HG03280 (cell line): ENCODE measurements at regions not wholly inside any gene's neighbourhood (a gene's known extent, or its start where the extent isn't known, plus 50 kb on each side); places are given as distances from the start of the nearest gene placed in this dataset.

Experiments
- ATAC-seq: cut with Tn5 transposase; IDR thresholded peaks from one replicate; pipeline ENCODE4 v1.9.1; 2021; ENCODE audit warnings: mild to moderate bottlenecking, moderate library complexity; ENCODE audit not compliant: unreplicated experiment

GRCh38 chr4:65139998-65140397, 530.3 kb downstream of the EPHA5 start:
- ATAC-seq, result no peak

- no peak for ATAC-seq
Measured at GRCh38 chr4:65126200-65126599, 544.1 kb downstream of the EPHA5 start.

- ATAC-seq, result no peak
Measured at GRCh38 chr4:65120287-65120686, 550.0 kb downstream of the EPHA5 start.

- ATAC-seq, result no peak
Measured at GRCh38 chr4:65102419-65102818, 567.9 kb downstream of the EPHA5 start.

- ATAC-seq, result no peak
Measured at GRCh38 chr4:65096630-65097029, 573.7 kb downstream of the EPHA5 start.

GRCh38 chr4:65089666-65090065, 580.6 kb downstream of the EPHA5 start:
- no peak for ATAC-seq

GRCh38 chr4:65083076-65083475, 587.2 kb downstream of the EPHA5 start:
- ATAC-seq, result no peak

GRCh38 chr4:65071564-65071963, 598.7 kb downstream of the EPHA5 start:
- ATAC-seq, result no peak

- no peak for ATAC-seq
Measured at GRCh38 chr4:65069177-65069576, 601.1 kb downstream of the EPHA5 start.

GRCh38 chr4:65066106-65066505, 604.2 kb downstream of the EPHA5 start:
- ATAC-seq, result no peak

GRCh38 chr4:65063601-65064000, 606.7 kb downstream of the EPHA5 start:
- ATAC-seq, result no peak

GRCh38 chr4:65050786-65051185, 619.5 kb downstream of the EPHA5 start:
- ATAC-seq, result no peak

- ATAC-seq, result no peak
Measured at GRCh38 chr4:65046192-65047133, 623.8 kb downstream of the EPHA5 start.

- ATAC-seq, result no peak
Measured at GRCh38 chr4:65033899-65034298, 624.6 kb upstream of the TECRL start.

- no peak for ATAC-seq
Measured at GRCh38 chr4:65028592-65028991, 619.3 kb upstream of the TECRL start.

GRCh38 chr4:65023883-65024670, 614.8 kb upstream of the TECRL start:
- no peak for ATAC-seq

- no peak for ATAC-seq
Measured at GRCh38 chr4:65023081-65023480, 613.8 kb upstream of the TECRL start.

GRCh38 chr4:65021737-65022136, 612.5 kb upstream of the TECRL start:
- no peak for ATAC-seq

- no peak for ATAC-seq
Measured at GRCh38 chr4:65021149-65021548, 611.9 kb upstream of the TECRL start.

GRCh38 chr4:65019775-65020174, 610.5 kb upstream of the TECRL start:
- ATAC-seq, result no peak

GRCh38 chr4:65018313-65018712, 609.1 kb upstream of the TECRL start:
- no peak for ATAC-seq

GRCh38 chr4:65014078-65014477, 604.8 kb upstream of the TECRL start:
- ATAC-seq, result no peak
